HCT116 (cell line): ENCODE measurements at regions not wholly inside any gene's neighbourhood (a gene's known extent, or its start where the extent isn't known, plus 50 kb on each side); places are given as distances from the start of the nearest gene placed in this dataset.
"Not testable (repeated sequence)": the region's sequence is repeated elsewhere in the genome, so short reads cannot be mapped to it uniquely, and the experiment has no call there.

Experiments
- CTCF ChIP-seq, 3 experiments: fragments of 200-600 bp in 1 of 3; sonication (generic) in 1 of 3; IDR thresholded peaks in 2 of 3; conservative IDR thresholded peaks in 1 of 3; 2 replicates each; pipeline ENCODE4 v1.5.1; 2012 to 2017; ENCODE audit warnings: low read depth in 2 of 3, low read length in 2 of 3, antibody characterized with exemption in 1 of 3, borderline replicate concordance in 1 of 3, control low read depth in 1 of 3, mild to moderate bottlenecking in 1 of 3, mixed read lengths in 1 of 3, mixed run types in 1 of 3, moderate library complexity in 1 of 3; ENCODE audit not compliant: insufficient read depth in 1 of 3
- EZH2 ChIP-seq: fragments of 200-600 bp; sonication (generic); IDR thresholded peaks from 2 replicates; pipeline ENCODE4 v1.6.1; 2017; ENCODE audit warnings: antibody characterized with exemption, mixed run types
- RAD21 ChIP-seq: IDR thresholded peaks from 2 replicates; pipeline ENCODE4 v1.6.1; 2012; ENCODE audit warnings: low read depth, mild to moderate bottlenecking

DNA sequence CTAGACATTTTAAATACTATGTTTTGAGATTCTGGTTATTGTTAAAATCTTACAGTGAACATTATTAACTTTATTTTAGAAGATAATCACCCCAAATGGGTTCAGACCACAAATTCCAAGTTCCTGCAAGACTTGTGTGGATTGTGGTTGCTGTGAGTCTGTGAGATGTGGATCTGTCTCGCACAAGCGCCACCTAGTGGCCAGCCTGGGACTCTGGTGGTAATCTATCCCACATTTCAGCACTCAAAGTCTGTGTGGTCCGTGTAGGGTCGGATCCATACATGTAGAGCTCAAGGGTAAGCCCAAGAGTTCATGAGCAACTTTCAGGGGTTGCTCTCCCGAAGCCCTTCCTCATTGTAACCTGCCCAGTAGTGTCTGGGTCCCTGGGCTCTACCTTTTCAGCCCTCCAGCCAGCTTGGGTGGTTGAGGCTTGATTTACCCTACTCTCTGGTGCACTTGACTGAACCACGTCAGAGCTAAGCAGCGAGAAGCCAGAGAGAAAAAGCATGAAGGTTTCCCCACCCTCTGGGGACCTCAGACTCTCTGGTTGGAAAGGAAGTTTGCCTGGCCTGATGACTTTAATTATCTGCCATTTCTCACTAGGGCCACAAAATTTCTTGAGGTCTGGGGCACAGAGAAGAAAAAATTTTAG lies 129.2 kb downstream of the ARHGAP11B start:
- not testable (repeated sequence) for TF ChIP-seq EZH2, RAD21
- TF ChIP-seq CTCF (IDR thresholded peaks at IDR 0.05 in 2 of 3, conservative IDR thresholded peaks at IDR 0.05 in 1 of 3; ENCODE audit: borderline replicate concordance in 1 of 3, insufficient read depth in 1 of 3, low read depth in 2 of 3, low read length in 2 of 3): peak in 1 of 3 experiments; percentile 21; a peak in 1 of 6 replicates
